Neural progenitor cell (in vitro differentiated cells): ENCODE measurements at regions not wholly inside any gene's neighbourhood (a gene's known extent, or its start where the extent isn't known, plus 50 kb on each side); places are given as distances from the start of the nearest gene placed in this dataset.

Source experiments
- DNase-seq: peaks from one replicate; pipeline ENCODE4 v3.0.0-alpha.2; 2016; ENCODE audit warnings: low spot score
- H2AFZ ChIP-seq: fragments of 200-600 bp; sonication (generic); replicated peaks from 2 replicates; pipeline ENCODE4 v1.6.1; 2016; ENCODE audit warnings: antibody characterized with exemption
- H3F3A ChIP-seq: fragments of 200-600 bp; sonication (generic); 2 replicates; pipeline ENCODE4 v1.6.1; 2016; ENCODE audit warnings: antibody characterized with exemption, low read depth
- H3K27ac ChIP-seq: fragments of 200-600 bp; sonication (generic); 2 replicates; pipeline ENCODE4 v1.5.1; 2016; ENCODE audit warnings: mild to moderate bottlenecking
- H3K27me3 ChIP-seq: fragments of 200-600 bp; sonication (generic); 2 replicates; pipeline ENCODE4 v1.6.1; 2016; ENCODE audit warnings: mild to moderate bottlenecking, moderate library complexity
- H3K36me3 ChIP-seq: fragments of 200-600 bp; sonication (generic); 2 replicates; pipeline ENCODE4 v1.5.1; 2016
- H3K4me1 ChIP-seq: fragments of 200-600 bp; sonication (generic); 2 replicates; pipeline ENCODE4 v1.6.1; 2016; ENCODE audit warnings: mixed run types
- H3K4me2 ChIP-seq: fragments of 200-600 bp; sonication (generic); 2 replicates; pipeline ENCODE4 v1.6.1; 2016
- H3K4me3 ChIP-seq: fragments of 200-600 bp; sonication (generic); 2 replicates; pipeline ENCODE4 v1.5.1; 2016
- H3K79me2 ChIP-seq: fragments of 200-600 bp; sonication (generic); 2 replicates; pipeline ENCODE4 v1.6.1; 2016; ENCODE audit warnings: low read depth
- H3K9ac ChIP-seq: fragments of 200-600 bp; sonication (generic); 2 replicates; pipeline ENCODE4 v1.6.1; 2016
- H3K9me3 ChIP-seq: fragments of 200-600 bp; sonication (generic); 2 replicates; pipeline ENCODE4 v1.5.1; 2016; ENCODE audit warnings: low read depth
- H4K20me1 ChIP-seq: fragments of 200-600 bp; sonication (generic); 2 replicates; pipeline ENCODE4 v1.6.1; 2016; ENCODE audit warnings: low read depth
- H3K27ac Mint-ChIP-seq: 3 replicates; pipeline ENCODE4 v1.8.0; 2021; ENCODE audit warnings: mixed read lengths
- H3K27me3 Mint-ChIP-seq: 2 replicates; pipeline ENCODE4 v1.8.0; 2022; ENCODE audit warnings: low read depth, mild to moderate bottlenecking, inconsistent platforms, moderate library complexity, mixed read lengths; ENCODE audit not compliant: insufficient read depth
- H3K36me3 Mint-ChIP-seq: 3 replicates; pipeline ENCODE4 v1.8.0; 2021; ENCODE audit warnings: mixed read lengths
- H3K4me1 Mint-ChIP-seq: 3 replicates; pipeline ENCODE4 v1.8.0; 2021; ENCODE audit warnings: mixed read lengths
- H3K4me3 Mint-ChIP-seq: 3 replicates; pipeline ENCODE4 v1.8.0; 2021; ENCODE audit warnings: mild to moderate bottlenecking, moderate library complexity, mixed read lengths
- H3K9me3 Mint-ChIP-seq: 3 replicates; pipeline ENCODE4 v1.8.0; 2020; ENCODE audit warnings: mixed read lengths
- CTCF ChIP-seq: fragments of 200-600 bp; sonication (generic); IDR thresholded peaks from 2 replicates; pipeline ENCODE4 v1.5.1; 2017; ENCODE audit warnings: antibody characterized with exemption, mild to moderate bottlenecking
- EZH2 ChIP-seq: fragments of 200-600 bp; sonication (generic); IDR thresholded peaks from 2 replicates; pipeline ENCODE4 v1.6.1; 2017; ENCODE audit warnings: antibody characterized with exemption, mild to moderate bottlenecking, moderate library complexity
- EZH2phosphoT487 ChIP-seq: fragments of 200-600 bp; sonication (generic); IDR thresholded peaks from 2 replicates; pipeline ENCODE4 v1.6.1; 2017; ENCODE audit warnings: antibody characterized with exemption

GRCh38 chr10:4011136-4011812 is 226.3 kb upstream of the KLF6 start:
- no peak overlapping the region for H3K4me3 ChIP-seq
- H3K36me3 ChIP-seq = no peaks in the 10 kb centered on the region
- no peaks in the 10 kb centered on the region for H3F3A ChIP-seq
- H3K4me1 ChIP-seq = peaks cover 3% of the 10 kb centered on the region
- H3K27me3 Mint-ChIP-seq = peaks cover 6% of the 10 kb centered on the region
- H2AFZ ChIP-seq = no peak overlapping the region
- no peak overlapping the region for H3K27ac ChIP-seq
- H3K9me3 ChIP-seq = no peaks in the 10 kb centered on the region
- no peaks in the 10 kb centered on the region for H3K27me3 ChIP-seq
- H3K79me2 ChIP-seq = no peaks in the 10 kb centered on the region
- H3K9me3 Mint-ChIP-seq = peaks cover 3% of the 10 kb centered on the region
- H4K20me1 ChIP-seq = no peaks in the 10 kb centered on the region
- no peaks in the 10 kb centered on the region for H3K36me3 Mint-ChIP-seq
- no peak for DNase-seq
- H3K4me1 Mint-ChIP-seq = peaks cover 9% of the 10 kb centered on the region
- H3K4me2 ChIP-seq = no peak overlapping the region
- TF ChIP-seq EZH2phosphoT487 (no peak), EZH2 (no peak), CTCF (no peak)
- no peak overlapping the region for H3K9ac ChIP-seq
- peak overlapping the region; percentile 55 for H3K27ac Mint-ChIP-seq
- no peak overlapping the region for H3K4me3 Mint-ChIP-seq

GRCh38 chr10:4008676-4009382 is 223.8 kb upstream of the KLF6 start:
- Histone ChIP-seq H3K27me3 (no peaks in the 10 kb centered on the region), H4K20me1 (no peaks in the 10 kb centered on the region), H3F3A (no peaks in the 10 kb centered on the region), H3K36me3 (no peaks in the 10 kb centered on the region), H3K4me2 (no peak overlapping the region), H3K4me1 (peaks cover 10% of the 10 kb centered on the region), H3K79me2 (no peaks in the 10 kb centered on the region), H3K9ac (no peak overlapping the region), H3K9me3 (no peaks in the 10 kb centered on the region), H3K27ac (no peak overlapping the region), H3K4me3 (no peak overlapping the region), H2AFZ (no peak overlapping the region)
- peaks cover 7% of the 10 kb centered on the region for H3K9me3 Mint-ChIP-seq
- DNase-seq = no peak
- no peak overlapping the region for H3K4me3 Mint-ChIP-seq
- H3K27ac Mint-ChIP-seq = no peak overlapping the region
- no peak for TF ChIP-seq CTCF
- no peak for TF ChIP-seq EZH2phosphoT487
- TF ChIP-seq EZH2 = no peak
- H3K27me3 Mint-ChIP-seq = peaks cover 12% of the 10 kb centered on the region
- no peaks in the 10 kb centered on the region for H3K36me3 Mint-ChIP-seq
- peaks cover 14% of the 10 kb centered on the region for H3K4me1 Mint-ChIP-seq

- DNase-seq = no peak
- Mint-ChIP-seq H3K27ac (no peak overlapping the region), H3K36me3 (no peaks in the 10 kb centered on the region), H3K4me3 (no peak overlapping the region), H3K9me3 (peaks cover 7% of the 10 kb centered on the region), H3K27me3 (peaks cover 12% of the 10 kb centered on the region), H3K4me1 (peaks cover 13% of the 10 kb centered on the region)
- Histone ChIP-seq H3K27ac (no peak overlapping the region), H3K4me3 (no peak overlapping the region), H3K79me2 (no peaks in the 10 kb centered on the region), H3F3A (no peaks in the 10 kb centered on the region), H2AFZ (no peak overlapping the region), H3K9me3 (no peaks in the 10 kb centered on the region), H4K20me1 (no peaks in the 10 kb centered on the region), H3K36me3 (no peaks in the 10 kb centered on the region), H3K27me3 (no peaks in the 10 kb centered on the region), H3K4me2 (no peak overlapping the region), H3K4me1 (peaks cover 10% of the 10 kb centered on the region), H3K9ac (no peak overlapping the region)
- TF ChIP-seq EZH2 (no peak), CTCF (no peak), EZH2phosphoT487 (no peak)
Observed at GRCh38 chr10:4007771-4008170, 222.8 kb upstream of the KLF6 start.
